A673 (cell line): ENCODE measurements at regions not wholly inside any gene's neighbourhood (a gene's known extent, or its start where the extent isn't known, plus 50 kb on each side); places are given as distances from the start of the nearest gene placed in this dataset.

Experiments
- BruUV-seq: library from RNA; stranded (reverse); fragments of 400-500 nt; replicated peaks from 2 replicates; lab custom pipeline; 2021; lab: Mats Ljungman, UMichigan
- CTCF ChIA-PET: fragments of 300-600 bp; sonication (Branson Sonifier 250); formaldehyde crosslinking; loops from one replicate; lab custom pipeline; 2022; ENCODE audit warnings: antibody characterized with exemption; lab: Charles Lee
- POLR2A ChIA-PET: fragments of 300-600 bp; sonication (Branson Sonifier 250); formaldehyde crosslinking; loops from one replicate; lab custom pipeline; 2022; ENCODE audit warnings: antibody characterized with exemption; ENCODE audit not compliant: low non-redundant PET; lab: Charles Lee
- DNase-seq: peaks from one replicate; pipeline ENCODE4 v3.0.0-alpha.2; 2015; ENCODE audit warnings: low spot score
- H3K27ac ChIP-seq: fragments of 200-600 bp; sonication (generic); 2 replicates; pipeline ENCODE4 v1.5.1; 2016; ENCODE audit warnings: mixed run types, low read depth, mild to moderate bottlenecking, mixed read lengths, antibody characterized with exemption, low read length; ENCODE audit not compliant: poor library complexity, severe bottlenecking
- H3K27me3 ChIP-seq: fragments of 200-600 bp; sonication (generic); replicated peaks from 2 replicates; pipeline ENCODE4 v1.6.1; 2017; ENCODE audit warnings: mixed run types, low read depth, mild to moderate bottlenecking, mixed read lengths, antibody characterized with exemption, low read length; ENCODE audit not compliant: insufficient read depth, poor library complexity
- H3K36me3 ChIP-seq: fragments of 200-600 bp; sonication (generic); 2 replicates; pipeline ENCODE4 v1.6.1; 2016; ENCODE audit warnings: mixed run types, mild to moderate bottlenecking, mixed read lengths, antibody characterized with exemption, low read length; ENCODE audit not compliant: insufficient read depth, poor library complexity, severe bottlenecking
- H3K4me1 ChIP-seq: fragments of 200-600 bp; sonication (generic); 2 replicates; pipeline ENCODE4 v1.6.1; 2017; ENCODE audit warnings: mixed run types, mild to moderate bottlenecking, mixed read lengths, antibody characterized with exemption, low read length; ENCODE audit not compliant: insufficient read depth, poor library complexity, severe bottlenecking
- H3K4me3 ChIP-seq: fragments of 200-600 bp; sonication (generic); 2 replicates; pipeline ENCODE4 v1.5.1; 2016; ENCODE audit warnings: low read depth, mixed run types, mild to moderate bottlenecking, mixed read lengths, low read length; ENCODE audit not compliant: poor library complexity, severe bottlenecking
- H3K9me3 ChIP-seq: fragments of 200-600 bp; sonication (generic); 2 replicates; pipeline ENCODE4 v1.6.1; 2016; ENCODE audit warnings: mixed run types, low read depth, mild to moderate bottlenecking, mixed read lengths, antibody characterized with exemption, low read length; ENCODE audit not compliant: poor library complexity, severe bottlenecking
- EZH2 ChIP-seq: fragments of 200-600 bp; sonication (generic); IDR thresholded peaks from 2 replicates; pipeline ENCODE4 v1.6.1; 2017; ENCODE audit warnings: borderline replicate concordance, low read depth, mild to moderate bottlenecking, mixed read lengths, antibody characterized with exemption, low read length; ENCODE audit not compliant: poor library complexity, severe bottlenecking
- intact Hi-C: fragments of 100-400 bp; cut with micrococcal nuclease; formaldehyde crosslinking; loops from one replicate; pipeline ENCODE4 v1.10.0; 2022; ENCODE audit not compliant: unreplicated experiment
- TF ChIP-seq, protein P1 (sequence below): fragments of 300-800, 200-600 bp; sonication (generic); conservative IDR thresholded peaks from 2 replicates; pipeline ENCODE4 v1.5.1; 2017; ENCODE audit warnings: low read depth, mild to moderate bottlenecking, antibody characterized with exemption, low read length, moderate library complexity, mixed read lengths

DNA sequence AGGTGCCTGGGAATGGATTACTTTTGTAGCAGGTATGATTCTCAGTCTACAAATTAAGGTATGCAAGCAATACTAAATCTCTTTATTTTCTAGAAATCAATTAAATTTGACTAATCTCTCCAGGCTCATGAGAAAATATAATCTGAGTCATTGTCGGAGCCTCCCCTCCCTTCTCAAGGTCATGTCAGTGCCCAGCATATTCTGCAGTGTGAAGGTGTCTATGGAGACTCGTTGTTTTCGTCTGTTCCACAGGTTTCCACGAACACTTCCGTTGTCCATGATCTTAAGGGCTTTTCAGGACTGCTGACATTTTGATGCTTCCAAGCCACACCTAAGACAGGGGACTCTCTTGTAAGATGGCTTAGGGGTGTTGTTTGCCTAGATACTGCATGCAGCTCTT, 56.6 kb upstream of the SCOC start:
- H3K36me3 ChIP-seq = no peaks in the 10 kb centered on the region
- POLR2A ChIA-PET = no interaction called here
- no peaks in the 10 kb centered on the region for H3K9me3 ChIP-seq
- no peak for TF ChIP-seq EZH2
- TF ChIP-seq, protein P1, sequence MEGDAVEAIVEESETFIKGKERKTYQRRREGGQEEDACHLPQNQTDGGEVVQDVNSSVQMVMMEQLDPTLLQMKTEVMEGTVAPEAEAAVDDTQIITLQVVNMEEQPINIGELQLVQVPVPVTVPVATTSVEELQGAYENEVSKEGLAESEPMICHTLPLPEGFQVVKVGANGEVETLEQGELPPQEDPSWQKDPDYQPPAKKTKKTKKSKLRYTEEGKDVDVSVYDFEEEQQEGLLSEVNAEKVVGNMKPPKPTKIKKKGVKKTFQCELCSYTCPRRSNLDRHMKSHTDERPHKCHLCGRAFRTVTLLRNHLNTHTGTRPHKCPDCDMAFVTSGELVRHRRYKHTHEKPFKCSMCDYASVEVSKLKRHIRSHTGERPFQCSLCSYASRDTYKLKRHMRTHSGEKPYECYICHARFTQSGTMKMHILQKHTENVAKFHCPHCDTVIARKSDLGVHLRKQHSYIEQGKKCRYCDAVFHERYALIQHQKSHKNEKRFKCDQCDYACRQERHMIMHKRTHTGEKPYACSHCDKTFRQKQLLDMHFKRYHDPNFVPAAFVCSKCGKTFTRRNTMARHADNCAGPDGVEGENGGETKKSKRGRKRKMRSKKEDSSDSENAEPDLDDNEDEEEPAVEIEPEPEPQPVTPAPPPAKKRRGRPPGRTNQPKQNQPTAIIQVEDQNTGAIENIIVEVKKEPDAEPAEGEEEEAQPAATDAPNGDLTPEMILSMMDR = no peak
- H3K27me3 ChIP-seq = no peaks in the 10 kb centered on the region
- intact Hi-C loops = no loop called here
- BruUV-seq = no TSS peak
- no peak overlapping the region for H3K27ac ChIP-seq
- CTCF ChIA-PET = no interaction called here
- no peak overlapping the region for H3K4me3 ChIP-seq
- H3K4me1 ChIP-seq = no peaks in the 10 kb centered on the region
- no peak for DNase-seq

DNA sequence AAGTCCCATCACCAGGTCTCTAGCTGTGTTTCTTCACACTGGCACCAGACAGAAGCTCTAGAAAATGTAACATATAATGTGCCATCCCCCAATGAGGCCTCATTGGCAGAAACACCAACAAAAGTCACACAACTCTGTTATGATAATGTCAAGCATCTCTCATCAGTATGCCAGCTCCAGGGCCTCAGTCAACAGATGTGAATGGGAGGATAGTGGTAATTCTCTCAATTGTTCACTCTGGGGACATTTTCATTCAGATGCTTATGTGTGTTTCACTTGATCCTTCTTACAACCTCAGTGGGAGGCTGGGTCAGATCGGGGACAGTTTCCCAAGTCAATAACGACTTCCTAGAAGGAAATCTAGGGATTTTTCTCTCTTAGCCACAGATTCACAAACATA, 57.5 kb upstream of the SCOC start:
- ChIA-PET POLR2A (no interaction called here), CTCF (no interaction called here)
- Histone ChIP-seq H3K4me3 (no peak overlapping the region), H3K27ac (no peak overlapping the region), H3K27me3 (no peaks in the 10 kb centered on the region), H3K36me3 (no peaks in the 10 kb centered on the region), H3K4me1 (no peaks in the 10 kb centered on the region), H3K9me3 (no peaks in the 10 kb centered on the region)
- TF ChIP-seq, protein P1 = no peak
- no peak for TF ChIP-seq EZH2
- intact Hi-C loops = no loop called here
- BruUV-seq = no TSS peak
- no peak for DNase-seq

DNA sequence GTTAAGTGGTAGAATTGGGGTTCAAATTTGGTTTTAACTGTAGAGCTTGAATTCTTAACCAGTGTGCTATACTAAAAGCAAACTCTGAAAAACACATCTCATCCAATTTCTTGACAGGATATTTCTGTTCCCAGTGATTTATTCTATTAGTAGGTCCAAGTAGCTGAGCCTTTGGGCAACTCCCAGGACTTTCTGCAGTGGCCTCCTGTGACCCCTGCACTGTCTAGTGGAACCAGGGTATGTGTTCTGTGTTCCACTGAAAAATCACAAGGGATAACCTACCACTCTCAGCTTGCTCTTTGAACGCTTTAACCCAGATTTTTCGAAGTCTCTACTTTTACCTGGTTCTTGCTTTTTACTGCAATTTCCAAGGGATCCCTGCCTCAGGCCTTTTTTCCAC, 58.0 kb upstream of the SCOC start:
- CTCF ChIA-PET = no interaction called here
- TF ChIP-seq EZH2 = no peak
- TF ChIP-seq, protein P1 = no peak
- POLR2A ChIA-PET = no interaction called here
- no peak for DNase-seq
- H3K4me3 ChIP-seq = no peak overlapping the region
- no peaks in the 10 kb centered on the region for H3K36me3 ChIP-seq
- no peaks in the 10 kb centered on the region for H3K27me3 ChIP-seq
- intact Hi-C loops = no loop called here
- H3K9me3 ChIP-seq = no peaks in the 10 kb centered on the region
- no peak overlapping the region for H3K27ac ChIP-seq
- H3K4me1 ChIP-seq = no peaks in the 10 kb centered on the region
- BruUV-seq = no TSS peak
